Mesodermal cell (in vitro differentiated cells): ENCODE measurements at regions not wholly inside any gene's neighbourhood (a gene's known extent, or its start where the extent isn't known, plus 50 kb on each side); places are given as distances from the start of the nearest gene placed in this dataset.
"Not testable (repeated sequence)": the region's sequence is repeated elsewhere in the genome, so short reads cannot be mapped to it uniquely, and the experiment has no call there.

Experiments used
- H3K27ac ChIP-seq: 2 replicates; pipeline ENCODE4 v1.7.0; 2013; ENCODE audit warnings: mild to moderate bottlenecking, low read depth, low read length, moderate library complexity; ENCODE audit not compliant: severe bottlenecking
- H3K36me3 ChIP-seq: 2 replicates; pipeline ENCODE4 v1.7.1; 2013; ENCODE audit warnings: mild to moderate bottlenecking, low read length, moderate library complexity; ENCODE audit not compliant: control insufficient read depth, insufficient read depth
- H3K4me1 ChIP-seq: one replicate; pipeline ENCODE4 v1.7.1; 2013; ENCODE audit warnings: mild to moderate bottlenecking, low read length; ENCODE audit not compliant: insufficient read depth, control insufficient read depth, poor library complexity, severe bottlenecking
- H3K4me3 ChIP-seq: 2 replicates; pipeline ENCODE4 v1.7.0; 2013; ENCODE audit warnings: low read length, control low read depth, mild to moderate bottlenecking; ENCODE audit not compliant: insufficient read depth, poor library complexity, severe bottlenecking; ENCODE audit errors: extremely low read depth
- H3K9me3 ChIP-seq: 2 replicates; pipeline ENCODE4 v1.7.1; 2013; ENCODE audit warnings: mild to moderate bottlenecking, low read length, moderate library complexity; ENCODE audit not compliant: control insufficient read depth
- WGBS, 2 experiments: methylation state at CpG; one replicate each; pipeline ENCODE4 v1.1.5; 2013; ENCODE audit warnings: missing lambda C conversion rate in 2 of 2; ENCODE audit not compliant: insufficient coverage in 2 of 2; 5-methylcytosine and 5-hydroxymethylcytosine counted together

- 37 to 45% methylated on average over 6 to 9 of the region's 9 CpGs for WGBS, 2 experiments
- H3K9me3 ChIP-seq, result peaks cover 82% of the 10 kb centered on the region
- H3K4me3 ChIP-seq, H3K27ac ChIP-seq, H3K4me1 ChIP-seq, H3K36me3 ChIP-seq: not testable (repeated sequence)
Measured at GRCh38 chr21:9745457-9746108, 775.8 kb upstream of the TPTE start.

GRCh38 chr21:9746311-9746710 is 775.1 kb upstream of the TPTE start:
- H3K4me1 ChIP-seq, H3K36me3 ChIP-seq, H3K27ac ChIP-seq, H3K4me3 ChIP-seq: not testable (repeated sequence)
- no CpG with 5 or more reads among the region's 2 CpGs for WGBS, 2 experiments
- H3K9me3 ChIP-seq, result peaks cover 82% of the 10 kb centered on the region

GRCh38 chr21:9746831-9747606 is 774.4 kb upstream of the TPTE start:
- 44 to 59% methylated on average over 5 to 6 of the region's 8 CpGs for WGBS, 2 experiments
- not testable (repeated sequence) for H3K4me3 ChIP-seq, H3K27ac ChIP-seq, H3K4me1 ChIP-seq, H3K36me3 ChIP-seq
- H3K9me3 ChIP-seq, result peaks cover 82% of the 10 kb centered on the region

- not testable (repeated sequence) for H3K36me3 ChIP-seq, H3K27ac ChIP-seq, H3K4me1 ChIP-seq, H3K4me3 ChIP-seq
- H3K9me3 ChIP-seq, result peaks cover 90% of the 10 kb centered on the region
- 63 to 67% methylated on average over 2 to 4 of the region's 5 CpGs for WGBS, 2 experiments
Measured at GRCh38 chr21:9747870-9748269, 773.5 kb upstream of the TPTE start.

- H3K4me3 ChIP-seq, H3K36me3 ChIP-seq, H3K4me1 ChIP-seq, H3K27ac ChIP-seq: not testable (repeated sequence)
- peaks cover 91% of the 10 kb centered on the region for H3K9me3 ChIP-seq
- 58 to 69% methylated on average over 2 to 4 of the region's 4 CpGs for WGBS, 2 experiments
Measured at GRCh38 chr21:9748451-9748850, 772.9 kb upstream of the TPTE start.

- 65 to 75% methylated on average over 7 of the region's 7 CpGs for WGBS, 2 experiments
- not testable (repeated sequence) for H3K4me3 ChIP-seq, H3K36me3 ChIP-seq, H3K4me1 ChIP-seq, H3K27ac ChIP-seq
- peaks cover 89% of the 10 kb centered on the region for H3K9me3 ChIP-seq
Measured at GRCh38 chr21:9749741-9750230, 771.6 kb upstream of the TPTE start.

- WGBS, 2 experiments, result 74 to 78% methylated on average over 6 to 11 of the region's 13 CpGs
- no peaks in the 10 kb centered on the region for H3K4me1 ChIP-seq
Measured at GRCh38 chr21:9750341-9751086, 770.9 kb upstream of the TPTE start.

GRCh38 chr21:9751087-9751585 is 770.2 kb upstream of the TPTE start:
- H3K4me3 ChIP-seq, H3K27ac ChIP-seq, H3K36me3 ChIP-seq, H3K4me1 ChIP-seq: not testable (repeated sequence)
- H3K9me3 ChIP-seq, result peaks cover 88% of the 10 kb centered on the region
- 65 to 74% methylated on average over 5 to 6 of the region's 6 CpGs for WGBS, 2 experiments

More at GRCh38 chr21:9750341-9751086, 770.9 kb upstream of the TPTE start:
- Histone ChIP-seq H3K36me3 (no peaks in the 10 kb centered on the region), H3K9me3 (peaks cover 88% of the 10 kb centered on the region), H3K27ac (no peak overlapping the region), H3K4me3 (no peak overlapping the region)

GRCh38 chr21:9752028-9752427 is 769.4 kb upstream of the TPTE start:
- 69 to 90% methylated on average over 7 to 8 of the region's 9 CpGs for WGBS, 2 experiments
- H3K4me1 ChIP-seq, H3K36me3 ChIP-seq, H3K4me3 ChIP-seq, H3K27ac ChIP-seq: not testable (repeated sequence)
- H3K9me3 ChIP-seq, result peaks cover 88% of the 10 kb centered on the region

- peaks cover 91% of the 10 kb centered on the region for H3K9me3 ChIP-seq
- not testable (repeated sequence) for H3K4me1 ChIP-seq, H3K27ac ChIP-seq, H3K36me3 ChIP-seq, H3K4me3 ChIP-seq
- 70 to 79% methylated on average over 6 to 10 of the region's 10 CpGs for WGBS, 2 experiments
Measured at GRCh38 chr21:9753441-9753840, 767.9 kb upstream of the TPTE start.
